GM21423 (cell line): ENCODE measurements at regions not wholly inside any gene's neighbourhood (a gene's known extent, or its start where the extent isn't known, plus 50 kb on each side); places are given as distances from the start of the nearest gene placed in this dataset.

Experiments
- ATAC-seq: cut with Tn5 transposase; IDR thresholded peaks from one replicate; pipeline ENCODE4 v1.9.1; 2021; ENCODE audit warnings: mild to moderate bottlenecking, moderate library complexity; ENCODE audit not compliant: unreplicated experiment

GRCh38 chr5:145292278-145292677 is 542.9 kb downstream of the PRELID2 start:
- ATAC-seq, result no peak

GRCh38 chr5:145283141-145283810 is 551.9 kb downstream of the PRELID2 start:
- no peak for ATAC-seq

GRCh38 chr5:145280806-145281205 is 554.3 kb downstream of the PRELID2 start:
- no peak for ATAC-seq

GRCh38 chr5:145280214-145280613 is 554.9 kb downstream of the PRELID2 start:
- no peak for ATAC-seq

- ATAC-seq, result no peak
Measured at GRCh38 chr5:145260670-145261069, 574.5 kb downstream of the PRELID2 start.

- ATAC-seq, result no peak
Measured at GRCh38 chr5:145247745-145248040, 587.4 kb downstream of the PRELID2 start.

- no peak for ATAC-seq
Measured at GRCh38 chr5:145246961-145247744, 588.0 kb downstream of the PRELID2 start.

- ATAC-seq, result no peak
Measured at GRCh38 chr5:145246379-145246778, 588.8 kb downstream of the PRELID2 start.

- ATAC-seq, result no peak
Measured at GRCh38 chr5:145245354-145245753, 589.8 kb downstream of the PRELID2 start.

- no peak for ATAC-seq
Measured at GRCh38 chr5:145244788-145245187, 590.4 kb downstream of the PRELID2 start.

GRCh38 chr5:145244251-145244650 is 590.9 kb downstream of the PRELID2 start:
- ATAC-seq, result no peak

- no peak for ATAC-seq
Measured at GRCh38 chr5:145243016-145243415, 592.1 kb downstream of the PRELID2 start.

GRCh38 chr5:145242551-145242950 is 592.6 kb downstream of the PRELID2 start:
- no peak for ATAC-seq

- peak; percentile 67 for ATAC-seq
Measured at GRCh38 chr5:145237843-145238242, 597.3 kb downstream of the PRELID2 start.

- ATAC-seq, result no peak
Measured at GRCh38 chr5:145236983-145237382, 598.2 kb downstream of the PRELID2 start.

GRCh38 chr5:145236127-145236526 is 599.0 kb downstream of the PRELID2 start:
- no peak for ATAC-seq

- ATAC-seq, result no peak
Measured at GRCh38 chr5:145233461-145233860, 601.7 kb downstream of the PRELID2 start.

GRCh38 chr5:145230781-145231180 is 604.4 kb downstream of the PRELID2 start:
- no peak for ATAC-seq

GRCh38 chr5:145228564-145228963 is 606.6 kb downstream of the PRELID2 start:
- ATAC-seq, result no peak

- no peak for ATAC-seq
Measured at GRCh38 chr5:145227881-145228280, 607.3 kb downstream of the PRELID2 start.

GRCh38 chr5:145226726-145227125 is 608.4 kb downstream of the PRELID2 start:
- no peak for ATAC-seq

- no peak for ATAC-seq
Measured at GRCh38 chr5:145225529-145225928, 609.6 kb downstream of the PRELID2 start.

GRCh38 chr5:145223582-145223981 is 611.6 kb downstream of the PRELID2 start:
- no peak for ATAC-seq
